Rectal smooth muscle tissue (tissue), 1 donor: ENCODE measurements at regions not wholly inside any gene's neighbourhood (a gene's known extent, or its start where the extent isn't known, plus 50 kb on each side); places are given as distances from the start of the nearest gene placed in this dataset.

Source experiments
- H3K27ac ChIP-seq: one replicate; pipeline ENCODE4 v1.7.0; 2013; ENCODE audit warnings: low read depth, low read length, inconsistent platforms
- H3K27me3 ChIP-seq: one replicate; pipeline ENCODE4 v1.7.0; 2013; ENCODE audit warnings: low read length; ENCODE audit not compliant: control insufficient read depth, insufficient read depth
- H3K36me3 ChIP-seq: one replicate; pipeline ENCODE4 v1.7.0; 2013; ENCODE audit warnings: low read length; ENCODE audit not compliant: control insufficient read depth, insufficient read depth
- H3K4me1 ChIP-seq: one replicate; pipeline ENCODE4 v1.7.0; 2013; ENCODE audit warnings: low read length; ENCODE audit not compliant: control insufficient read depth, insufficient read depth
- H3K4me3 ChIP-seq: one replicate; pipeline ENCODE4 v1.7.0; 2013; ENCODE audit warnings: low read length
- H3K9ac ChIP-seq: one replicate; pipeline ENCODE4 v1.7.0; 2013; ENCODE audit warnings: low read length

GRCh38 chr2:182589121-182589520 lies 126.9 kb upstream of the DNAJC10 start:
- no peaks in the 10 kb centered on the region for H3K4me1 ChIP-seq
- H3K36me3 ChIP-seq, result no peaks in the 10 kb centered on the region
- H3K4me3 ChIP-seq, result no peak overlapping the region
- no peak overlapping the region for H3K27ac ChIP-seq
- no peaks in the 10 kb centered on the region for H3K27me3 ChIP-seq
- H3K9ac ChIP-seq, result no peak overlapping the region

GRCh38 chr2:182591774-182592173 lies 124.3 kb upstream of the DNAJC10 start:
- Histone ChIP-seq H3K4me3 (no peak overlapping the region), H3K4me1 (no peaks in the 10 kb centered on the region), H3K27ac (no peak overlapping the region), H3K27me3 (no peaks in the 10 kb centered on the region), H3K36me3 (no peaks in the 10 kb centered on the region), H3K9ac (no peak overlapping the region)

- H3K36me3 ChIP-seq, result no peaks in the 10 kb centered on the region
- H3K27ac ChIP-seq, result no peak overlapping the region
- no peaks in the 10 kb centered on the region for H3K4me1 ChIP-seq
- no peak overlapping the region for H3K4me3 ChIP-seq
- H3K27me3 ChIP-seq, result no peaks in the 10 kb centered on the region
- no peak overlapping the region for H3K9ac ChIP-seq
Observed at GRCh38 chr2:182592691-182593393, 123.2 kb upstream of the DNAJC10 start.

- H3K4me1 ChIP-seq, result no peaks in the 10 kb centered on the region
- H3K36me3 ChIP-seq, result no peaks in the 10 kb centered on the region
- H3K27ac ChIP-seq, result no peak overlapping the region
- H3K4me3 ChIP-seq, result no peak overlapping the region
- no peaks in the 10 kb centered on the region for H3K27me3 ChIP-seq
- H3K9ac ChIP-seq, result no peak overlapping the region
Observed at GRCh38 chr2:182593394-182593975, 122.6 kb upstream of the DNAJC10 start.

GRCh38 chr2:182594286-182594685 lies 121.8 kb upstream of the DNAJC10 start:
- no peak overlapping the region for H3K27ac ChIP-seq
- no peak overlapping the region for H3K9ac ChIP-seq
- no peaks in the 10 kb centered on the region for H3K36me3 ChIP-seq
- no peak overlapping the region for H3K4me3 ChIP-seq
- H3K4me1 ChIP-seq, result no peaks in the 10 kb centered on the region
- no peaks in the 10 kb centered on the region for H3K27me3 ChIP-seq

GRCh38 chr2:182595650-182596049 lies 120.4 kb upstream of the DNAJC10 start:
- H3K27ac ChIP-seq, result no peak overlapping the region
- no peaks in the 10 kb centered on the region for H3K27me3 ChIP-seq
- no peaks in the 10 kb centered on the region for H3K4me1 ChIP-seq
- H3K36me3 ChIP-seq, result no peaks in the 10 kb centered on the region
- H3K9ac ChIP-seq, result no peak overlapping the region
- no peak overlapping the region for H3K4me3 ChIP-seq

GRCh38 chr2:182597570-182598295 lies 118.3 kb upstream of the DNAJC10 start:
- Histone ChIP-seq H3K4me1 (no peaks in the 10 kb centered on the region), H3K4me3 (no peak overlapping the region), H3K36me3 (no peaks in the 10 kb centered on the region), H3K9ac (no peak overlapping the region), H3K27me3 (no peaks in the 10 kb centered on the region), H3K27ac (no peak overlapping the region)

- Histone ChIP-seq H3K27me3 (no peaks in the 10 kb centered on the region), H3K4me3 (no peak overlapping the region)
Observed at GRCh38 chr2:182598626-182599025, 117.4 kb upstream of the DNAJC10 start.

GRCh38 chr2:182605166-182605565 lies 110.9 kb upstream of the DNAJC10 start:
- H3K36me3 ChIP-seq, result no peaks in the 10 kb centered on the region
- H3K4me3 ChIP-seq, result no peak overlapping the region
- H3K27me3 ChIP-seq, result no peaks in the 10 kb centered on the region
- H3K27ac ChIP-seq, result no peak overlapping the region
- H3K9ac ChIP-seq, result no peak overlapping the region
- no peaks in the 10 kb centered on the region for H3K4me1 ChIP-seq

More at GRCh38 chr2:182598626-182599025, 117.4 kb upstream of the DNAJC10 start:
- no peak overlapping the region for H3K9ac ChIP-seq
- no peak overlapping the region for H3K27ac ChIP-seq
- H3K36me3 ChIP-seq, result no peaks in the 10 kb centered on the region
- H3K4me1 ChIP-seq, result no peaks in the 10 kb centered on the region

GRCh38 chr2:182606728-182607681 lies 109.1 kb upstream of the DNAJC10 start:
- Histone ChIP-seq H3K4me3 (no peak overlapping the region), H3K36me3 (no peaks in the 10 kb centered on the region), H3K27me3 (no peaks in the 10 kb centered on the region), H3K4me1 (no peaks in the 10 kb centered on the region), H3K27ac (no peak overlapping the region), H3K9ac (no peak overlapping the region)

GRCh38 chr2:182608181-182608845 lies 107.7 kb upstream of the DNAJC10 start:
- Histone ChIP-seq H3K27me3 (no peaks in the 10 kb centered on the region), H3K9ac (no peak overlapping the region), H3K27ac (no peak overlapping the region), H3K4me1 (no peaks in the 10 kb centered on the region), H3K36me3 (no peaks in the 10 kb centered on the region), H3K4me3 (no peak overlapping the region)
